B cell (primary cell): ENCODE measurements at regions not wholly inside any gene's neighbourhood (a gene's known extent, or its start where the extent isn't known, plus 50 kb on each side); places are given as distances from the start of the nearest gene placed in this dataset.
"Not testable (repeated sequence)": the region's sequence is repeated elsewhere in the genome, so short reads cannot be mapped to it uniquely, and the experiment has no call there.

Experiments used
- ATAC-seq: fragments of 200-7000 bp; cut with Tn5 transposase; one replicate; pipeline ENCODE4 v1.10.0; 2021; ENCODE audit warnings: low read depth, mild to moderate bottlenecking, moderate number of reproducible peaks, moderate library complexity
- CTCF ChIA-PET: fragments of 350-600 bp; sonication (Branson Sonifier 250); formaldehyde crosslinking; loops from one replicate; lab custom pipeline; 2021; ENCODE audit warnings: antibody characterized with exemption, inconsistent platforms; lab: Charles Lee
- POLR2A ChIA-PET: fragments of 350-600 bp; sonication (Branson Sonifier 250); formaldehyde crosslinking; loops from one replicate; lab custom pipeline; 2021; ENCODE audit warnings: antibody characterized with exemption; lab: Charles Lee
- DNase-seq: peaks from one replicate; pipeline ENCODE4 v3.0.0; 2013
- H2AFZ ChIP-seq: 2 replicates; pipeline ENCODE4 v1.6.1; 2012; ENCODE audit warnings: mild to moderate bottlenecking, low read depth, low read length; ENCODE audit not compliant: insufficient read depth, poor library complexity, severe bottlenecking
- H3K27ac ChIP-seq, 2 donors: 1 replicate in 1 of 2; 2 replicates in 1 of 2; pipeline ENCODE4 v1.5.1; 2012 to 2013; ENCODE audit warnings: low read length in 2 of 2, mild to moderate bottlenecking in 2 of 2, moderate library complexity in 1 of 2
- H3K27me3 ChIP-seq, 4 experiments: fragments of 200-600 bp in 1 of 4; sonication (generic) in 1 of 4; replicated peaks in 1 of 4; 1 replicate in 2 of 4; 2 replicates in 2 of 4; pipeline versions ENCODE4 v1.6.1 to v1.7.0; 2013 to 2016; ENCODE audit warnings: low read length in 3 of 4, mild to moderate bottlenecking in 2 of 4, mixed read lengths in 1 of 4, moderate library complexity in 1 of 4; ENCODE audit not compliant: insufficient read depth in 4 of 4, control insufficient read depth in 3 of 4; ENCODE audit errors: control extremely low read depth in 1 of 4
- H3K36me3 ChIP-seq, 2 experiments: replicated peaks in 1 of 2; 1 replicate in 1 of 2; 2 replicates in 1 of 2; pipeline versions ENCODE4 v1.6.1 to v1.7.1; 2013; ENCODE audit warnings: low read length in 1 of 2; ENCODE audit not compliant: insufficient read depth in 2 of 2, control insufficient read depth in 1 of 2; ENCODE audit errors: control extremely low read depth in 1 of 2, extremely low read depth in 1 of 2
- H3K4me1 ChIP-seq, 2 donors: fragments of 200-600 bp in 1 of 2; sonication (generic) in 1 of 2; 1 replicate in 1 of 2; 2 replicates in 1 of 2; pipeline versions ENCODE4 v1.5.1 to v1.6.1; 2013 to 2017; ENCODE audit warnings: low read length in 2 of 2; ENCODE audit not compliant: control insufficient read depth in 2 of 2, insufficient read depth in 2 of 2
- H3K4me2 ChIP-seq: replicated peaks from 2 replicates; pipeline ENCODE3; 2012; ENCODE audit warnings: mild to moderate bottlenecking, low read depth, low read length; ENCODE audit not compliant: poor library complexity, severe bottlenecking
- H3K4me3 ChIP-seq, 5 experiments: fragments of 200-600 bp in 1 of 5; sonication (generic) in 1 of 5; 1 replicate in 3 of 5; 2 replicates in 2 of 5; pipeline versions ENCODE4 v1.5.1 to v1.7.0; 2011 to 2016; ENCODE audit warnings: low read length in 4 of 5, mild to moderate bottlenecking in 4 of 5, low read depth in 2 of 5, control low read depth in 1 of 5, moderate library complexity in 1 of 5; ENCODE audit not compliant: insufficient read depth in 1 of 5; ENCODE audit errors: control extremely low read depth in 1 of 5, extremely low read depth in 1 of 5
- H3K79me2 ChIP-seq: fragments of 200-600 bp; sonication (generic); one replicate; pipeline ENCODE4 v1.6.0; 2016; ENCODE audit warnings: low read length; ENCODE audit not compliant: control insufficient read depth, insufficient read depth
- H3K9ac ChIP-seq: fragments of 200-600 bp; sonication (generic); 2 replicates; pipeline ENCODE4 v1.6.1; 2017; ENCODE audit warnings: mild to moderate bottlenecking, low read length, moderate library complexity
- H3K9me3 ChIP-seq, 3 donors: one replicate each; pipeline versions ENCODE4 v1.6.1 to v1.7.1; 2013; ENCODE audit warnings: low read length in 2 of 3; ENCODE audit not compliant: control insufficient read depth in 2 of 3, insufficient read depth in 1 of 3; ENCODE audit errors: control extremely low read depth in 1 of 3
- H4K20me1 ChIP-seq: 2 replicates; pipeline ENCODE4 v1.6.0; 2012; ENCODE audit warnings: mild to moderate bottlenecking, low read length; ENCODE audit not compliant: insufficient read depth, control insufficient read depth, poor library complexity, severe bottlenecking
- H3K27ac Mint-ChIP-seq: one replicate; pipeline ENCODE4 v1.8.0; 2021; ENCODE audit warnings: mixed read lengths
- H3K27me3 Mint-ChIP-seq: one replicate; pipeline ENCODE4 v1.8.0; 2021; ENCODE audit warnings: mixed read lengths
- H3K4me1 Mint-ChIP-seq: one replicate; pipeline ENCODE4 v1.8.0; 2021; ENCODE audit warnings: mixed read lengths
- H3K4me3 Mint-ChIP-seq: one replicate; pipeline ENCODE4 v1.8.0; 2021; ENCODE audit warnings: mixed read lengths
- H3K9me3 Mint-ChIP-seq: one replicate; pipeline ENCODE4 v1.8.0; 2022; ENCODE audit warnings: mixed read lengths; ENCODE audit not compliant: insufficient read depth
- WGBS: methylation state at CpG from one replicate; pipeline ENCODE4 v1.1.5; 2013; ENCODE audit warnings: missing lambda C conversion rate; ENCODE audit not compliant: insufficient coverage; 5-methylcytosine and 5-hydroxymethylcytosine counted together
- intact Hi-C: fragments of 100-400 bp; cut with micrococcal nuclease; formaldehyde crosslinking; loops from one replicate; pipeline ENCODE4 v1.10.0; 2022

GRCh38 chr16:33913601-33914000 is 454.2 kb downstream of the TP53TG3F start:
- CTCF ChIA-PET, H2AFZ ChIP-seq, POLR2A ChIA-PET, H3K4me2 ChIP-seq, H3K9me3 Mint-ChIP-seq, H3K27ac Mint-ChIP-seq, H3K27me3 ChIP-seq, intact Hi-C loops, H3K4me3 Mint-ChIP-seq, H3K4me1 Mint-ChIP-seq, H3K4me1 ChIP-seq, H3K9me3 ChIP-seq, H3K27ac ChIP-seq, H3K4me3 ChIP-seq, H3K9ac ChIP-seq, H3K27me3 Mint-ChIP-seq, H3K36me3 ChIP-seq, DNase-seq, ATAC-seq, H3K79me2 ChIP-seq, H4K20me1 ChIP-seq: not testable (repeated sequence)
- WGBS = no CpG with 5 or more reads among the region's 4 CpGs

GRCh38 chr16:33920761-33921545 is 461.5 kb downstream of the TP53TG3F start:
- H3K4me2 ChIP-seq, ATAC-seq, H3K36me3 ChIP-seq, intact Hi-C loops, H3K27me3 ChIP-seq, H2AFZ ChIP-seq, H3K9me3 Mint-ChIP-seq, H3K9ac ChIP-seq, H4K20me1 ChIP-seq, H3K27ac ChIP-seq, H3K79me2 ChIP-seq, H3K27ac Mint-ChIP-seq, CTCF ChIA-PET, H3K9me3 ChIP-seq, H3K4me1 Mint-ChIP-seq, H3K4me3 ChIP-seq, DNase-seq, POLR2A ChIA-PET, H3K4me3 Mint-ChIP-seq, H3K4me1 ChIP-seq, H3K27me3 Mint-ChIP-seq: not testable (repeated sequence)
- WGBS = no CpG with 5 or more reads among the region's 18 CpGs

GRCh38 chr16:33922914-33923313 is 463.5 kb downstream of the TP53TG3F start:
- ATAC-seq, H4K20me1 ChIP-seq, H3K9ac ChIP-seq, DNase-seq, H2AFZ ChIP-seq, H3K4me1 ChIP-seq, H3K4me3 ChIP-seq, H3K9me3 ChIP-seq, H3K4me1 Mint-ChIP-seq, H3K4me3 Mint-ChIP-seq, H3K27me3 ChIP-seq, H3K4me2 ChIP-seq, H3K27ac ChIP-seq, CTCF ChIA-PET, POLR2A ChIA-PET, H3K36me3 ChIP-seq, intact Hi-C loops, H3K9me3 Mint-ChIP-seq, H3K27me3 Mint-ChIP-seq, H3K79me2 ChIP-seq, H3K27ac Mint-ChIP-seq: not testable (repeated sequence)
- WGBS = no CpG with 5 or more reads among the region's 10 CpGs

- H3K4me2 ChIP-seq, H4K20me1 ChIP-seq, H3K79me2 ChIP-seq, H3K4me3 ChIP-seq, H3K9ac ChIP-seq, H3K4me1 ChIP-seq, H3K27ac Mint-ChIP-seq, ATAC-seq, DNase-seq, H3K4me3 Mint-ChIP-seq, H3K27ac ChIP-seq, H3K4me1 Mint-ChIP-seq, H3K9me3 Mint-ChIP-seq, H2AFZ ChIP-seq, H3K27me3 ChIP-seq, POLR2A ChIA-PET, H3K36me3 ChIP-seq, intact Hi-C loops, H3K27me3 Mint-ChIP-seq, CTCF ChIA-PET, H3K9me3 ChIP-seq: not testable (repeated sequence)
- WGBS = no CpG with 5 or more reads among the region's 39 CpGs
Observed at GRCh38 chr16:33928026-33928425, 468.6 kb downstream of the TP53TG3F start.
